ENCODE measurements at regions not wholly inside any gene's neighbourhood (a gene's known extent, or its start where the extent isn't known, plus 50 kb on each side); places are given as distances from the start of the nearest gene placed in this dataset.

GRCh38 chr5:125478599-125478998, 732.2 kb upstream of the ZNF608 start:
- TF ChIP-seq CTCF (IDR thresholded peaks at IDR 0.05; ENCODE audit: low read length, missing control alignments), result no peak
- no peak overlapping the region for H3K4me3 ChIP-seq (replicated peaks; ENCODE audit: low read depth, low read length)

GRCh38 chr5:125480911-125481310, 734.5 kb upstream of the ZNF608 start:
- no peak overlapping the region for H3K4me3 ChIP-seq (replicated peaks; ENCODE audit: low read depth, low read length)
- DNase-seq (ENCODE audit: low read depth), result no peak
- TF ChIP-seq CTCF (IDR thresholded peaks at IDR 0.05; ENCODE audit: low read length, missing control alignments), result no peak

More at GRCh38 chr5:125478599-125478998, 732.2 kb upstream of the ZNF608 start:
- no peak for DNase-seq (ENCODE audit: low read depth)

- DNase-seq (ENCODE audit: low read depth), result no peak
- no peak overlapping the region for H3K4me3 ChIP-seq (replicated peaks; ENCODE audit: low read depth, low read length)
- TF ChIP-seq CTCF (IDR thresholded peaks at IDR 0.05; ENCODE audit: low read length, missing control alignments), result no peak
These were observed 735.3 kb upstream of the ZNF608 start for GRCh38 chr5:125481506-125482465.

GRCh38 chr5:125483609-125484008, 737.2 kb upstream of the ZNF608 start:
- TF ChIP-seq CTCF (IDR thresholded peaks at IDR 0.05; ENCODE audit: low read length, missing control alignments), result no peak
- DNase-seq (ENCODE audit: low read depth), result no peak

GRCh38 chr5:125484272-125484741, 737.9 kb upstream of the ZNF608 start:
- TF ChIP-seq CTCF (IDR thresholded peaks at IDR 0.05; ENCODE audit: low read length, missing control alignments), result no peak
- H3K4me3 ChIP-seq (replicated peaks; ENCODE audit: low read depth, low read length), result no peak overlapping the region
- DNase-seq (ENCODE audit: low read depth), result peak; percentile 83

More at GRCh38 chr5:125483609-125484008, 737.2 kb upstream of the ZNF608 start:
- no peak overlapping the region for H3K4me3 ChIP-seq (replicated peaks; ENCODE audit: low read depth, low read length)

- no peak for TF ChIP-seq CTCF (IDR thresholded peaks at IDR 0.05; ENCODE audit: low read length, missing control alignments)
- peak; percentile 96 for DNase-seq (ENCODE audit: low read depth)
- peak overlapping the region; percentile 17 for H3K4me3 ChIP-seq (replicated peaks; ENCODE audit: low read depth, low read length)
These were observed 738.6 kb upstream of the ZNF608 start for GRCh38 chr5:125484742-125485641.
